GM21367 (cell line): ENCODE measurements at regions not wholly inside any gene's neighbourhood (a gene's known extent, or its start where the extent isn't known, plus 50 kb on each side); places are given as distances from the start of the nearest gene placed in this dataset.

ENCODE experiments used
- ATAC-seq: cut with Tn5 transposase; IDR thresholded peaks from one replicate; pipeline ENCODE4 v1.9.1; 2021; ENCODE audit not compliant: unreplicated experiment

GRCh38 chr12:131370791-131371347, 340.0 kb upstream of the SFSWAP start:
- ATAC-seq: no peak

DNA sequence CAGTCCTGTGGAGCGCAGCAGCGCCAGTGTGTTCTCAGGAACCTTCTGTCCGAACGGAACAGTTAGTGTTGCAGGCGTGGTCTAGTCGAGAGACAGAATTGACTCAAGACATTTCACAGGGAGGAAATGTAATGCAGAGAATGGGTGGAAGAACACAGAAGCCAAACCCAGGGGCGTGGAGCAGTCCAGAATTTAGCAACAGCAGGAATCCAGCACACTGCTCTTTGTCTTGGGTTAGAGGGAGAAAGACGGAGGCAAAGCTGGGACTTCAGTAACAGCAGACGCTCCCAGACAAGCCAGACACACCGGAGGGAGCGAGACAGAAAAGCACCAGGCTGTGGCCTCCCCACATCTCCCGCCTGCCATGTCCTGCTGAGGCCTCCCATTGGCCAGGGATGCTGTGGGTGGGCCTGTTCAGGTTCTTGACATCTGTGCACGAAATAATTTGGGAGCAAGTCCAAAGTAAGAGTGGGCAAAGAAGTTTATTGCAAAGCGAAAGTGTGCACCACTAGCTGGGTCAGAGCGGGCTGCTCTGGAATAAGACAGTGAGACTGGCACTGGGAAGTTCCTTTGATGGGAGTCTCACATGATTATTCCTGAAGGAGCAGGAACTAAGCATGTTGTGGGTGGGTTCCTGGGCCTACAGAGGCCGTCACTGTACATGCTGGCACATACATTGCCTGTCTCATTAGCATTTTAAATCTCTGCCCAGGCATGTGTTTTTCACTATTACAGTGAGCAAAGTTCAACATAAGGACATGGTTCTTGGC, 339.3 kb upstream of the SFSWAP start:
- no peak for ATAC-seq

DNA sequence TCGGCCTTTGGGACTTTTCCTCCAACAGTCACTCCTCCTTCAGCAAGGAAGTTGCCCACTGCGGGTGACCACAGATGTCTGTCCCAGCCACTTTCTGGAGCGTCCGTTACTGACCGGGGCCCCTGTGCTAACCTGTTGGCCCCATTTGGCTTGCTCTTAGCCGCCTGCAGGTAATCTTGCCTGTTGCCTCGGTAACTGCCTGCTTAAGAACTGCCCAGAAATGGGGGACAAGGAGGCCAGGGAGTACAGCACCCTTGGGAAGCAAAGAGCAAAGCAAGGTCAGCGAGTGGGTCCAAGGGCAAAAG, 338.8 kb upstream of the SFSWAP start:
- no peak for ATAC-seq

DNA sequence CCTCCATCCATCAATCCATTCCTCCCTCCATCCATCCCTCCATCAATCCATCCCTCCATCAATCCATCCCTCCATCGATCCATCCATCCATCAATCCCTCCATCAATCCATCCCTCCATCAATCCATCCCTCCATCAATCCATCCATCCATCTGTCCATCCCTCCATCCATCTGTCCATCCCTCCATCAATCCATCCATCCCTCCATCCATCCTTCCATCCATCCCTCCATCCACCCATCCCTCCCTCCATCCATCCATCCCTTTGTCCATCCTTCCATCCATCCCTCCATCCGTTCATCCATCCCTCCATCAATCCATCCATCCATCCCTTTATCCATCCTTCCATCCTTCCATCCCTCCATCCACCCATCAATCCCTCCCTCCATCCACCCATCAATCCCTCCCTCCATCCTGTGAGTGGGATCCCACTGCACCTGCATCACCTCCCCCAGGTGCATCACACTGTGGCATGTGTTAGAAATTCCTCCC, 338.1 kb upstream of the SFSWAP start:
- no peak for ATAC-seq

GRCh38 chr12:131375261-131375971, 335.5 kb upstream of the SFSWAP start:
- ATAC-seq: no peak

- ATAC-seq: no peak
These were observed 334.9 kb upstream of the SFSWAP start for GRCh38 chr12:131375972-131376345.

DNA sequence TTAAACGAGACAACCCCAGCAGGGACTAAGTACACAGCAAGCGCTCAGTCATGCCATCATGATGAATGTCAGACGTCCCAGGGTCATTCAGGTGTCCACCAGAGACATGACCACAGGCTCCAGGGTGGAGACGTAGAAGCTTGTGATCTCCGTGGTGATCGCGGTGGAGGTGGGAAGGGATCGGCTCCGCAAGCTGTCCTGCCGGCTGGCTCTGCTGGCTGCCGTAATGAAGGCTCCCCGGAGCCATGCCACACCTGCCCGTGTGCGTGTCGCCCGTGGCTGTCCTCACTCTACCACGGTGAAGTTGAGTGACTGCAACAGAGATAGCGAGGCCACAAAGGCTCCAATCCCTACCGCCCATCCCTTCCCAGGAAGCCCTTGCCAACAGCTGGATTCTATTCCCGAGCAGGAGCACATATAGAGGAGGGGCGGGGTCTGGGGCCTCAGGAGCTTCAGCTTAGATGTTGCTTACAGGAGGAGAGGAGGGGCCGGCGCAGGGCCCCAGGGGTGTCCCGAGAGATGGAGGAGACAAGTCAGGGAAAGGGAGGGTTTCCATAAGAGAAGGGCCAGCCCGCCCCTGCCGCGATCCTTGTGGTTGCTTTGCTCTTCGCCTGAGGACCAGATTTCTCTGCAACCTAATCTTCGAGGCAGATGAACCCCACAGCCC, 332.6 kb upstream of the SFSWAP start:
- ATAC-seq: no peak

GRCh38 chr12:131378861-131379665, 331.8 kb upstream of the SFSWAP start:
- no peak for ATAC-seq

- ATAC-seq: no peak
These were observed 331.2 kb upstream of the SFSWAP start for GRCh38 chr12:131379738-131380137.

- ATAC-seq: no peak
These were observed 330.5 kb upstream of the SFSWAP start for GRCh38 chr12:131380220-131380964.

- ATAC-seq: no peak
These were observed 329.8 kb upstream of the SFSWAP start for GRCh38 chr12:131380965-131381705.

- no peak for ATAC-seq
These were observed 329.0 kb upstream of the SFSWAP start for GRCh38 chr12:131381716-131382430.

DNA sequence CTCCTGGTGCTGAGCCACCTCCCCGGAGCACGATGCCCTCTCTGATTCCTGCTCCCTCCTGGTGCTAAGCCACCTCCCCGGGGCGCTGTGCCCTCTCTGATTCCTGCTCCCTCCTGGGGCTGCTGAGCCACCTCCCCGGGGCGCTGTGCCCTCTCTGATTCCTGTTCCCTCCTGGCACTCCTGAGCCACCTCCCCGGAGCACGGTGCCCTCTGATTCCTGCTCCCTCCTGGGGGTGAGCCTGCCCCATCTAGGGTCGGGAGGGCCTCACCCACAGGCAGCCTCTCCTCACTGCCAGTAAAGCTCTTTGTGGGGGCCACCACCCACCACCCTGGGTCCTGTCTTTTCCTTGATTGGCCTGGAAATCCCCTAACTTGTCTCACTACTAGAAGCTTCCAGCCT, 327.6 kb upstream of the SFSWAP start:
- no peak for ATAC-seq

DNA sequence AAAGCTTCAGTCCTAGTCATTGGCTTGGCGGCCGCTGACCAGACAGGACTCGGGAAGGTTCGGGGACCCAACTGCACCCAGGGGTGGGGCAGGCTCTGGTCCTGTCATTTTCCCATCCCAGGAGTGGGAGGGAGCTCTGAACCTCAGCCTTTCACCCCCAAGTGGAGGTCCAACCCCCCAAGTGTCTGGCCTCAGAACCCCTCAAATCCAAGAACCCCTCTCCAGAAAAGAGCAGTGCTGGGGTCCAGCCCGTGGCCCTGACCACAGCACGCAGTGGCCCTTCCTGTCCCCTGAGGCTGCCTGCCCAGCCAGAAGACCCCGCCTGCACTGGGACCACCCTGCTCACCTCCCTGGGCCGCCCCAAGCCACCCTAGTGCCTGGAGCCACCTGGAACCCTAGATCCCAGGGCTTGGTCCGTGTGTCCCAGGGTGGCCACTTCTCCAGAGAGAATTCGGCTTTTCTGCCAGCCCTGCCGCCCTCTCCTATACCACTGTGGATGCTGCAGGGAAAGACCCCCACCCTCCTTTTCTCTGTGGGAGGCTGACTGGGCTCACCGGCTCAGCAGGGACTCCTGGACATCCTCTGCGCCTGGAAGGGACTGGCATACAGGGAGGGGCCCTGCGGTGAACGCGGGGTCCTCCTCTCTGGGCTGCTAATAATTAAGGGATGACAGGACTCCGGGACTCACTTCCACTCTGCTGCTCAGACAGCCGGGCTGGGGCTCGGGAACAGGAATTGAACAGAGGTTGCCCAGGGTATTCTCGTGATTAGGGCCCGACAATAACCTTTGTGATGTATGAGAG, 326.9 kb upstream of the SFSWAP start:
- ATAC-seq: no peak

- ATAC-seq: no peak
These were observed 326.4 kb upstream of the SFSWAP start for GRCh38 chr12:131384544-131384855.

DNA sequence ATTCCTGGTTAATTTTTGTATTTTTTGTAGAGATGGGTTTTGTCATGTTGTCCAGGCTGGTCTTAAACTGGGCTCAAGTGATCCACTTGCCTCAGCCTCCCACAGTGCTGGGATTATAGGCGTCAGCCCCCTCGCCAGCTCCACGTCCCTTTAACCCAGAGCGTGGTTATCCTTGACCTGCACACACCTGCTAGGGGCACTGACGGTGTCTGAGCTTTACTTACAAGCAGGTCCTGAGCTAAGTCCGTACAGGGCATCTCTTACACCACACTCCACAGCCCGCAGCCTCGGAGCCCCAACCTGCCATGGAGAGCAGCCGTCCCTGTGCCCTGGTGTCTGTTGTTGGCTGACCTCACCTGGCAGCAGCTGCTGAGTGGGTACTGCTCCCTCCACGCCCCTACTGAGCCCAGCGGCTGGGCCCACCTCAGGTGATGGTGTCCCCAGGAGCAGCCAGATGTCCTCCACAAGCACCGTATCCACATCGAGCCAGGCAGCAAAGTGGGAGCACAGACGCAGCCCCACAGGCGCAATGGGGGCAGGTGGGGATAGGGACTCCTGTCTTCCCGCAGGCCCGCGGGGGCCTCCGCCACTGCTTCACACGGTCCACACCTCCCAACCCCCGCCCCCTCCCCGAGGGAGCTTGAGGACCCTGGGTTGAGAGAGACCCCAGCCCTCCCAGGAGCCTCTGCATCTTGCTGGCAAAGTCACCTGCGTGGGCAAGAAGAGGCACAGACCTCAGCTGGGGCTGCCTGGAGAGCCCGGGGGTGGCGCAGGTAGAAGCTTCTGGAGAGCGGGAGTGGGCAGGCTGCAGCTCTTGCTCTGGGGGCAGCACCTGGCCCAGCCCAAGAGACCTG, 325.4 kb upstream of the SFSWAP start:
- no peak for ATAC-seq

DNA sequence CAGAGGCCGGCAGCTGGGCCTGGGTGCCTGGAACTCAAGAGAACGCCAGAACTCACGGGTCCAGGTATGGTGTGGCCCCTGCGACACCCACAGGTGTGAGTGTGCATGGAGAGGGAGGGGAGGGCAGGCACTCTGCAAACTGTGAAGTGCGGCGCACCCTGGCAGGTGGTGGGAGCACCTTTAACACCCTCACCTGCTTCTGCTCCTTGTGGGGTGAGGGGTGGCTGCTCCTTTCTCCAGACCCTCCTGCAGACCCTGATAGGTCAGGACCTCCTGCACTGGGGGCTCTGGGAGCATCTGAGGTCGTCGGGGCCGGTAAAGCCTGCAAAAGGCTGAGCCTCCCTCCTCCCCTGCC, 324.7 kb upstream of the SFSWAP start:
- ATAC-seq: no peak
